ENCODE measurements at regions not wholly inside any gene's neighbourhood (a gene's known extent, or its start where the extent isn't known, plus 50 kb on each side); places are given as distances from the start of the nearest gene placed in this dataset.

GRCh38 chr2:234272069-234272850 is 221.8 kb downstream of the SPP2 start:
- no peak for TF ChIP-seq POLR2AphosphoS5 (IDR thresholded peaks at IDR 0.05)
- no peak for TF ChIP-seq CTCF (IDR thresholded peaks at IDR 0.05)

Measured in prostate gland (tissue), 2 donors.